ENCODE measurements at regions not wholly inside any gene's neighbourhood (a gene's known extent, or its start where the extent isn't known, plus 50 kb on each side); places are given as distances from the start of the nearest gene placed in this dataset.
"Not testable (repeated sequence)": the region's sequence is repeated elsewhere in the genome, so short reads cannot be mapped to it uniquely, and the experiment has no call there.

GRCh38 chr10:52950578-52950977 lies 178.0 kb upstream of the MBL2 start:
- no peak for DNase-seq (ENCODE audit: low spot score)

- DNase-seq (ENCODE audit: low spot score), result no peak
Observed at GRCh38 chr10:52949899-52950298, 177.3 kb upstream of the MBL2 start.

- no peak for DNase-seq (ENCODE audit: low spot score)
Observed at GRCh38 chr10:52946486-52946885, 173.9 kb upstream of the MBL2 start.

GRCh38 chr10:52945521-52945920 lies 172.9 kb upstream of the MBL2 start:
- not testable (repeated sequence) for DNase-seq (ENCODE audit: low spot score)

GRCh38 chr10:52940921-52941320 lies 168.3 kb upstream of the MBL2 start:
- no peak for DNase-seq (ENCODE audit: low spot score)

- DNase-seq (ENCODE audit: low spot score), result no peak
Observed at GRCh38 chr10:52939894-52940293, 167.3 kb upstream of the MBL2 start.

GRCh38 chr10:52933748-52934147 lies 161.2 kb upstream of the MBL2 start:
- no peak for DNase-seq (ENCODE audit: low spot score)

GRCh38 chr10:52927678-52928077 lies 155.1 kb upstream of the MBL2 start:
- no peak for DNase-seq (ENCODE audit: low spot score)

- no peak for DNase-seq (ENCODE audit: low spot score)
Observed at GRCh38 chr10:52923520-52923919, 150.9 kb upstream of the MBL2 start.

GRCh38 chr10:52918714-52919305 lies 146.2 kb upstream of the MBL2 start:
- DNase-seq (ENCODE audit: low spot score), result no peak

- no peak for DNase-seq (ENCODE audit: low spot score)
Observed at GRCh38 chr10:52915391-52915790, 142.8 kb upstream of the MBL2 start.

GRCh38 chr10:52911163-52911562 lies 138.6 kb upstream of the MBL2 start:
- no peak for DNase-seq (ENCODE audit: low spot score)

- DNase-seq (ENCODE audit: low spot score), result no peak
Observed at GRCh38 chr10:52908478-52908877, 135.9 kb upstream of the MBL2 start.

GRCh38 chr10:52906046-52906445 lies 133.5 kb upstream of the MBL2 start:
- DNase-seq (ENCODE audit: low spot score), result no peak

GRCh38 chr10:52903397-52903938 lies 130.9 kb upstream of the MBL2 start:
- DNase-seq (ENCODE audit: low spot score), result no peak

GRCh38 chr10:52900593-52900992 lies 128.0 kb upstream of the MBL2 start:
- no peak for DNase-seq (ENCODE audit: low spot score)

- DNase-seq (ENCODE audit: low spot score), result no peak
Observed at GRCh38 chr10:52897162-52897561, 124.6 kb upstream of the MBL2 start.

GRCh38 chr10:52895059-52895458 lies 122.5 kb upstream of the MBL2 start:
- DNase-seq (ENCODE audit: low spot score), result no peak

- no peak for DNase-seq (ENCODE audit: low spot score)
Observed at GRCh38 chr10:52890281-52890680, 117.7 kb upstream of the MBL2 start.

GRCh38 chr10:52889611-52890010 lies 117.0 kb upstream of the MBL2 start:
- no peak for DNase-seq (ENCODE audit: low spot score)

GRCh38 chr10:52883996-52884871 lies 111.7 kb upstream of the MBL2 start:
- DNase-seq (ENCODE audit: low spot score), result peak; percentile 73

GRCh38 chr10:52879091-52879807 lies 106.7 kb upstream of the MBL2 start:
- DNase-seq (ENCODE audit: low spot score), result no peak

GRCh38 chr10:52877451-52877850 lies 104.9 kb upstream of the MBL2 start:
- no peak for DNase-seq (ENCODE audit: low spot score)
